ENCODE measurements at regions not wholly inside any gene's neighbourhood (a gene's known extent, or its start where the extent isn't known, plus 50 kb on each side); places are given as distances from the start of the nearest gene placed in this dataset.

- no peak overlapping the region for H3K4me2 ChIP-seq (ENCODE audit: extremely low read depth, insufficient read depth, low read length)
- H3K27me3 ChIP-seq (ENCODE audit: control insufficient read depth, insufficient read depth, low read length): no peaks in the 10 kb centered on the region
- no peak for TF ChIP-seq EZH2 (IDR thresholded peaks at IDR 0.05; ENCODE audit: low read length, missing control alignments)
- no peak for TF ChIP-seq CTCF (conservative IDR thresholded peaks at IDR 0.05 in 1 of 2, IDR thresholded peaks at IDR 0.05 in 1 of 2; ENCODE audit: low read depth in 1 of 2, low read length in 2 of 2)
- H4K20me1 ChIP-seq (ENCODE audit: control insufficient read depth, extremely low read depth, insufficient read depth, low read length): no peaks in the 10 kb centered on the region
- H3K4me3 ChIP-seq (replicated peaks in 1 of 4; ENCODE audit: control extremely low read depth in 1 of 4, insufficient read depth in 1 of 4, low read depth in 3 of 4, low read length in 4 of 4): no peak overlapping the region
- H3K9ac ChIP-seq (ENCODE audit: insufficient read depth, low read length): no peak overlapping the region
- no peak overlapping the region for H3K27ac ChIP-seq (ENCODE audit: insufficient read depth, low read length)
- no peaks in the 10 kb centered on the region for H3K36me3 ChIP-seq (ENCODE audit: control insufficient read depth, insufficient read depth, low read length)
- no peak overlapping the region for H2AFZ ChIP-seq (ENCODE audit: low read length)
- DNase-seq (ENCODE audit: low read depth in 2 of 2): no peak
- H3K9me3 ChIP-seq (ENCODE audit: control insufficient read depth, insufficient read depth, low read depth, low read length): no peaks in the 10 kb centered on the region
- H3K79me2 ChIP-seq (ENCODE audit: control insufficient read depth, insufficient read depth, low read length): no peaks in the 10 kb centered on the region
- no peaks in the 10 kb centered on the region for H3K4me1 ChIP-seq (ENCODE audit: control insufficient read depth, extremely low read depth, insufficient read depth, low read length)
These were observed 77.8 kb upstream of the RNU6-1 start for GRCh38 chr15:67917636-67918035.

- TF ChIP-seq CTCF (conservative IDR thresholded peaks at IDR 0.05 in 1 of 2, IDR thresholded peaks at IDR 0.05 in 1 of 2; ENCODE audit: low read depth in 1 of 2, low read length in 2 of 2) (no peak), EZH2 (IDR thresholded peaks at IDR 0.05; ENCODE audit: low read length, missing control alignments) (no peak)
- H4K20me1 ChIP-seq (ENCODE audit: control insufficient read depth, extremely low read depth, insufficient read depth, low read length): no peaks in the 10 kb centered on the region
- H3K79me2 ChIP-seq (ENCODE audit: control insufficient read depth, insufficient read depth, low read length): no peaks in the 10 kb centered on the region
These were observed 78.5 kb upstream of the RNU6-1 start for GRCh38 chr15:67918205-67918861.

GRCh38 chr15:67920524-67921240, 80.8 kb upstream of the RNU6-1 start:
- H3K4me2 ChIP-seq (ENCODE audit: extremely low read depth, insufficient read depth, low read length): no peak overlapping the region
- H3K79me2 ChIP-seq (ENCODE audit: control insufficient read depth, insufficient read depth, low read length): no peaks in the 10 kb centered on the region
- no peaks in the 10 kb centered on the region for H3K27me3 ChIP-seq (ENCODE audit: control insufficient read depth, insufficient read depth, low read length)
- H2AFZ ChIP-seq (ENCODE audit: low read length): no peak overlapping the region
- no peaks in the 10 kb centered on the region for H3K4me1 ChIP-seq (ENCODE audit: control insufficient read depth, extremely low read depth, insufficient read depth, low read length)
- H3K36me3 ChIP-seq (ENCODE audit: control insufficient read depth, insufficient read depth, low read length): no peaks in the 10 kb centered on the region
- H3K9ac ChIP-seq (ENCODE audit: insufficient read depth, low read length): no peak overlapping the region
- H3K9me3 ChIP-seq (ENCODE audit: control insufficient read depth, insufficient read depth, low read depth, low read length): no peaks in the 10 kb centered on the region
- no peak overlapping the region for H3K27ac ChIP-seq (ENCODE audit: insufficient read depth, low read length)
- no peak overlapping the region for H3K4me3 ChIP-seq (replicated peaks in 1 of 4; ENCODE audit: control extremely low read depth in 1 of 4, insufficient read depth in 1 of 4, low read depth in 3 of 4, low read length in 4 of 4)
- no peak for TF ChIP-seq EZH2 (IDR thresholded peaks at IDR 0.05; ENCODE audit: low read length, missing control alignments)
- no peak for TF ChIP-seq CTCF (conservative IDR thresholded peaks at IDR 0.05 in 1 of 2, IDR thresholded peaks at IDR 0.05 in 1 of 2; ENCODE audit: low read depth in 1 of 2, low read length in 2 of 2)
- no peak for DNase-seq (ENCODE audit: low read depth in 2 of 2)
- no peaks in the 10 kb centered on the region for H4K20me1 ChIP-seq (ENCODE audit: control insufficient read depth, extremely low read depth, insufficient read depth, low read length)

More at GRCh38 chr15:67918205-67918861, 78.5 kb upstream of the RNU6-1 start:
- Histone ChIP-seq H3K9ac (ENCODE audit: insufficient read depth, low read length) (no peak overlapping the region), H3K27me3 (ENCODE audit: control insufficient read depth, insufficient read depth, low read length) (no peaks in the 10 kb centered on the region), H3K4me2 (ENCODE audit: extremely low read depth, insufficient read depth, low read length) (no peak overlapping the region), H3K4me1 (ENCODE audit: control insufficient read depth, extremely low read depth, insufficient read depth, low read length) (no peaks in the 10 kb centered on the region), H3K36me3 (ENCODE audit: control insufficient read depth, insufficient read depth, low read length) (no peaks in the 10 kb centered on the region), H3K27ac (ENCODE audit: insufficient read depth, low read length) (no peak overlapping the region), H2AFZ (ENCODE audit: low read length) (no peak overlapping the region), H3K4me3 (replicated peaks in 1 of 4; ENCODE audit: control extremely low read depth in 1 of 4, insufficient read depth in 1 of 4, low read depth in 3 of 4, low read length in 4 of 4) (no peak overlapping the region), H3K9me3 (ENCODE audit: control insufficient read depth, insufficient read depth, low read depth, low read length) (no peaks in the 10 kb centered on the region)
- DNase-seq (ENCODE audit: low read depth in 2 of 2): no peak

All from fibroblast of lung (primary cell).